SKM-1 (cell line): ENCODE measurements at regions not wholly inside any gene's neighbourhood (a gene's known extent, or its start where the extent isn't known, plus 50 kb on each side); places are given as distances from the start of the nearest gene placed in this dataset.
"Not testable (repeated sequence)": the region's sequence is repeated elsewhere in the genome, so short reads cannot be mapped to it uniquely, and the experiment has no call there.

Experiments used
- DNase-seq: peaks from one replicate; lab custom pipeline; 2025; ENCODE audit not compliant: unreplicated experiment; lab: John Stamatoyannopoulos, UW

GRCh38 chr3:194941360-194941955 is 255.8 kb downstream of the FAM43A start:
- no peak for DNase-seq

DNA sequence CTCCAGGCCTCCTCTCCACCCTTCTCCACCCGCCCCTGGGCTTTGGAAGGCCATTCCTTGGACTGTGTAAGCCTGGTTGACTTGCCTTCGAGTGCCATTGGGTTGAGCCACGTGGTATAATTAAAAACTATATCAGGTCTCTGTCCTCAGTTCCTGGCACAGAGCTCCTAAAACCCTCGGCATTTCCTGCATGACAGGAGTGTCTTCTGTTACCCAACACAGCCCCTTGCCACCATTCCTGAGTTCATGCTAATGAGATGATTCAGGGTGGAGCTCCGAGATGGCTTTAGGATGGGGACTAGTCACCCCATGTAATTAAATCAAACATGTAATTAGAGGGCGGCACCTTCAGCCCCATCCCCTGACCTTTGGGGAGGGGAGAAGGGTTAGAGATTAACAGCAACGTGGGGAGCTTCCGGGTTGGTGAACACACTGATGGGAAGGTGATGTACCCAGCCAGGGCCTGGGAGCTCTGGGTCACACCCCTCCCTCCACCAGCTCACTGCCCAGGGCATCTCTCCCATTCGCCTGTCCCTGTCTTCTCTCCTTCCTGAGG is 256.4 kb downstream of the FAM43A start:
- DNase-seq: no peak

DNA sequence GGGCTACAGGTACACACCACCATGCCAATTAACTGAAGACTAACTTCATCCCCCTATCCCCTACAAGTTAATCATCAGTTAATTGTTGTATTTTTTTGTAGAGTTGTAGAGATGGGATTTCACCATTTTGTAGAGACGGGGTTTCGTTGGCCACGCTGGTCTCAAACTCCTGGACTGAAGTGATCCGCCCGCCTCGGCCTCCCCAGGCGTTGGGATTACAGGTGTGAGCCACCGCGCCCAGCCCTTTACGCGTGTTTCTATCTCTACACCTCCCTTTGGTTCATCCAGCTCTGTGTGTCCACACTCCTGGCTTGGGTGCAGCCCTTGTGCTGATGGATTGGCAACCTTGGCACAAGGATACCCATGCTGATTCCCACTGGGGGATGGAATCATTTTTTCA is 258.8 kb downstream of the FAM43A start:
- no peak for DNase-seq

DNA sequence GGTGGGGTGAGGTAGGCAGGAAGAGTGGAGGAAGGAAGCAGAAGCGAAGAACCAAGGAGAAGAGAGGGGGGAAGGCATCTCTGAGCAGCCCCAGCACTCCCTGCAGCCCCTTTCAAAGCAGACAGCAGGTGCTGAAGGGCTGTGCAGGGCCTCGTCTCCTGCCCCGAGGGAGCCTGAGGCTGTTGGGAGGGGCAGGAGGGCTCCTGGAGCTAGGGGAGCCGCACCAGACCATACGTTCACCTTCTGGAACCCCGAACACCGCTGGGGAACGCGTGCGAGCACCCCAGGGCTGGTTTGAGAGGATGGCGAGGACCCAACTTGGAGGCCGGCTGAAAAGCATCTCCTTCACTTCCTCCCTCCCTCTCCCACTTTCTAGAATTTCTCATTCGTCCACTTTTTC is 259.8 kb downstream of the FAM43A start:
- no peak for DNase-seq

DNA sequence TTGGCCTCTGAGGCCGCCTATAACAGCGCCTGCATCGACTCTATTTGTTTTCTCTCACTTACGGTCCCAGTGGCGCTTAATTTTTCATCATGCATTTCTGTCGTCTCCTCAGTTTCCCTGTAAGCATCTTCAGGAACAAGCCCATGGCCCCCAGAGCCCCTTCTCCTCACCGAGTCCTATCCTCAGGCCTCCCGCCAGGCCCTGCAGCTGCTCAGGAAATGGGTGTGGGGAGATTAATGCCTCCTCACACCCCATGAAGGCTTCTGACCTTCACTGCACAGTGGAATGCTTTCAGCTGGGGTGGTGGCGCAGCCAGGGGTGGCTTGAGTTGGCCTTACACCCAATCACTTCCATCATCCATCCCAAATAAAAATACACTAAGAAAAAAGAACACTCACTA is 260.4 kb downstream of the FAM43A start:
- DNase-seq: no peak

GRCh38 chr3:194949592-194949991 is 263.9 kb downstream of the FAM43A start:
- no peak for DNase-seq

- DNase-seq: no peak
Measured at GRCh38 chr3:194950906-194951628, 265.4 kb downstream of the FAM43A start.

DNA sequence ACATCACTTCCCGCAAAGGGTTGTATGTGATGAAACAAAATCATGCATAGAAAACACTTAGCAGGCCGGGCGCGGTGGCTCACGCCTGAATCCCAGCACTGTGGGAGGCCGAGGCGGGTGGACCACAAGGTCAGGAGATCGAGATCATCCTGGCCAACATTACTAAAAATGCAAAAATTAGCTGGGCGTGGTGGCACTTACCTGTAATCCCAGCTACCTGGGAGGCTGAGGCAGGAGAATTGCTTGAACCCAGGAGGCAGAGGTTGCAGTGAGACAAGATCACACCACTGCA is 265.9 kb downstream of the FAM43A start:
- not testable (repeated sequence) for DNase-seq

DNA sequence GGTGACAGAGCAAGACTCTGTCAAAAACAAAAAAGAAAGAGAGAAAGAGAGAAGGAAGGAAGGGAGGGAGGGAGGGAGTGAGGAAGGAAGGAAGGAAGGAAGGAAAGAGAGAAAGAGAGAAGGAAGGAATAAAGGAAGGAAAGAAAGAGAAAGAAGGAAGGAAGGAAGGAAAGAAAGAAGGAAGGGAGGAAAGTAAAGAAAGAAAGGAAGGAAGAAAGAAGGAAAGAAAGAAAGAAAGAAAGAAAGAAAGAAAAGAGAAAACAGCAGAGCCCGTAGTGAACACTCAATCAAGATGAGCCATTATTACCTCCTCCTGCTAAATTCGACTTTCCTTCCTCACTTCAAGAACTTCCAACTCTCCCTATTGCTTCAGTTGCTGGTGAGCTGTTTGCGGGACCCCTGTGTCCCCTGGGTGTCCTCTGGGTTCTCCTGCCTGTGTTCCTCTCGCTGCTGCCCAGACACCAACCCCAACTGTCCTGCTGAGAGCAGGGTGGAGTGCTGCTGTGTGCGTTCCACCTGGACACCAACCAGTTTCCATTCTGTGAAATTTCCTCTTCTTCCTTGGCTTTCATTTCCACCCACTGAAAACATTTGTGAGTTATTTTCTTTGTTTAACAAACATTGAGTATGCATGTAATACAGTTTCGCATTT is 266.4 kb downstream of the FAM43A start:
- no peak for DNase-seq

GRCh38 chr3:194952841-194953241 is 267.2 kb downstream of the FAM43A start:
- DNase-seq: no peak

DNA sequence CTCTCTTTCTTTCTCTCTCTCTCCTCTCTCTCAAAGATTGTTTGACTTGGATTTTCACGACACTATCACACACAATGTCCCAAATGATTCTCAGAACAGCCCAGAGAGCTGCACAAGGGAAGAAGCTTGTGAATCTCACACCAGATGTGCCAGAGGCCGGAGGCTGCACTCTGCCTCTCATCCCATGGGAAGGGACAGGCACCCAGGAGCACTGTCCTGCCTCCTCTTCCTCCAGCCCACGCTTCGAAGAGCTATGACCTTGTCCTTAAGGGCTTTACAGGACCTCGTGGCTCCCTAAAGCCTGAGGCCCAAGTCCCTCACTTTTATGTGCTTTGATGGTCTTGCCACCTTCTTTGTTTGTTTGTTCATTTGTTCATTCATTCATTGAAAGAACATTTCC is 267.6 kb downstream of the FAM43A start:
- DNase-seq: no peak

GRCh38 chr3:194955546-194955945 is 269.9 kb downstream of the FAM43A start:
- no peak for DNase-seq

- no peak for DNase-seq
Measured at GRCh38 chr3:194955979-194956696, 270.5 kb downstream of the FAM43A start.

GRCh38 chr3:194956697-194957396 is 271.2 kb downstream of the FAM43A start:
- no peak for DNase-seq

DNA sequence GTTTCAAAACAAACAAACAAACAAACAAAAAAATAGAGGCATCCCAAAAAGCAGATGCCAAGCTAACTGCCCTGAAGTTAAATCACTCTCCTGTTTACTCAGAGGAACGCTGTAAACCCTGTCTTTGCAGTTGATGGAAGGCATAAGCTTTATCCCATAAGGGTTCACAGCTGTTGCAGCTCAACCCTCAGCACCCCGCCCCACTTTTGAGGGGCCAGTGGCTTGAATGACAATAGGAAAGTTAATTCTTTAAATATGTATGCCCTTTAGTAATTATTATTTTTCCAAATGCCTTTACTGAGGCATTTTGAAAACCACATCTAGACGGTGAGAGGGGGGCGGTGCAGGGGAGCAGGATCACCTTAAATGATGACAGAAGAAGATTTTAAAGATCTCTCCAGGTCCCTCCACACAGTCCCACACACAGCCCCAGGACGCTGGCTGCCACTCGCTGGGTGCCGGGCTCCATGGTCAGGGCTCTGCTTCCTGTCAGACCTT is 272.1 kb downstream of the FAM43A start:
- DNase-seq: no peak

DNA sequence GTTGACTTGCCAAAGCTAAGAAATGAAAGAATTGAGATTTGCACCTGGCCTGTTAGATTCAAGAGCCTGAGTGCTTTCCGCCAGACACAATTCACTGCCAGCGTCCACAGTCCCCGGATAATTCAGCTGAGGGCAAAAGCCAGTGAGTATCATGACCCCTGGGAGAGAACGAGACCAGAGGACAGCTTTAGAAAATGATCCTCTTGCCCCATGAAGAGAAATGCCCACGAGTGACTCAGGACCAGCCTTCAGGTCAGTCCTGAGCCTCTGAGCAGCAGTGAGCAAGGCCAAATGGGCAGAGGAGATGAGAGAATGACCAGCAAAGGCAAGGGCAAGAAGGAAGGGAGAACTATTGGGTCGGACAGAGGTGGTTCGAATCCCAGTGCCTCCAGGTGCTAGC is 273.5 kb downstream of the FAM43A start:
- DNase-seq: no peak

- DNase-seq: not testable (repeated sequence)
Measured at GRCh38 chr3:194959666-194960065, 274.0 kb downstream of the FAM43A start.

- no peak for DNase-seq
Measured at GRCh38 chr3:194960446-194961032, 274.9 kb downstream of the FAM43A start.

DNA sequence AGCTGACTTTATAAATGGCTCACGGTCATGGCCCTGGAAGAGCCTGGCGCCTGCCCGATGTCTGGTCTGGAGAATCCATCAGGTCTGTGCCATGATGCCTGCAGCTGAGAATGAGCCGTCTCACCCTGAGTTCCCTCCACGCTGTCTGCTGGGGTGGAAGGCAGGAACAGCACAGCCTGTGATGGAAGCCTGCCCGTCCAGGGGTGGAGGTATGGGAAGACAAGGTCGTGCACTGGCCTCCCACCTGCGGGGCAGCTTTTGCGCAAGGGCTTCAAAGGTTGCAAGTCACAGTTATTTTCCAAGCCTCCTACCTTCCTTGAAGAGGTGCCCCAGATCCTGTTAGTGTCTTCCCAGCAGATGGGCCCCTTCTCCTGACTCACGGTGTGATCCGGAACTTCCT is 275.5 kb downstream of the FAM43A start:
- no peak for DNase-seq

DNA sequence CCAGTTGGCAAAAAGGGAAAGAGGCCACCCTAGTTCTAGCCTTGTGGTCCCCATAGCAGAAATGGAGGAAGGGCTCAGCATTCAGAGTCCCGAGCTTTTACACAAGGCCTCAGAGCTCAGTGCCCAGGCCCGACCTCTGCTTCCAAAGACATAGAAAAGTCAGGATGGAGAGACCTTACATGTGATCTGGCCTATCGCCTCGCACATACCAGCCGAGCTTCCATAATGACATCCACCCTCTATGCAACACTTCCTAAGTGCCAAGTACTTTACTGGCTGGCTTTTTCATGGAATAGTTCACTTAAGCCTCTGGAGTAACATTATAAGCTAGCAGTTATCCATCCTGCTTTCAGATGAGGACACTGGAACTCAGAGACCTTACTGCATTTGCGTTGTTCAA is 275.9 kb downstream of the FAM43A start:
- DNase-seq: no peak

DNA sequence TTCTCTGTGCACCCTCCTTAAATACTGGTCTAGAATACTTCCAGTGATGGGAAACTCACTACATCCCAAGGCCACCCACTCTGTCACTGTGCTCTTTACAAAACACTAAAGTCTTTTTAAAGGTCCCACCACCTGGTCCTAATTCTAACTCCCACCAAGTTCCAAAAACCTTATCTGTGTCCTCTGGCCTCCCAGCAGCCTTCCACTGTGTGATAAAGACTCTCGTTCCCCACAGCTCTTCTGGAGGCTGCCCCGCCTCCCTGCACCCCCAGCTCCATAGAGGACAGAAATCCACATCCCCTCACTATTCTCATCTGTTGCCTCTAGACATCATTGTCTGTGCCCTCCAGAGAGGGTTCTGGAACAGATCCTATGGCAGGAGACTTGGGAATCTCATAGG is 276.4 kb downstream of the FAM43A start:
- no peak for DNase-seq
